Fibroblast of skin of scalp (primary cell): ENCODE measurements at regions not wholly inside any gene's neighbourhood (a gene's known extent, or its start where the extent isn't known, plus 50 kb on each side); places are given as distances from the start of the nearest gene placed in this dataset.

Source experiments
- DNase-seq: peaks from one replicate; pipeline ENCODE4 v3.0.0-alpha.2; 2013

- no peak for DNase-seq
Measured at GRCh38 chr2:173740639-173741038, 224.5 kb downstream of the SP3 start.

GRCh38 chr2:173741759-173742158, 223.4 kb downstream of the SP3 start:
- peak; percentile 31 for DNase-seq

GRCh38 chr2:173747035-173747434, 218.1 kb downstream of the SP3 start:
- DNase-seq: no peak

GRCh38 chr2:173749315-173749714, 215.9 kb downstream of the SP3 start:
- peak; percentile 38 for DNase-seq

- DNase-seq: peak; percentile 43
Measured at GRCh38 chr2:173750353-173750801, 214.8 kb downstream of the SP3 start.

- DNase-seq: no peak
Measured at GRCh38 chr2:173750831-173751230, 214.3 kb downstream of the SP3 start.

GRCh38 chr2:173751245-173751975, 213.8 kb downstream of the SP3 start:
- no peak for DNase-seq

GRCh38 chr2:173752152-173752551, 213.0 kb downstream of the SP3 start:
- peak; percentile 11 for DNase-seq

- DNase-seq: no peak
Measured at GRCh38 chr2:173753441-173753840, 211.7 kb downstream of the SP3 start.

GRCh38 chr2:173754165-173754564, 211.0 kb downstream of the SP3 start:
- DNase-seq: no peak

- DNase-seq: no peak
Measured at GRCh38 chr2:173754837-173755236, 210.3 kb downstream of the SP3 start.

- DNase-seq: no peak
Measured at GRCh38 chr2:173755798-173756197, 209.4 kb downstream of the SP3 start.

GRCh38 chr2:173759959-173760358, 205.2 kb downstream of the SP3 start:
- no peak for DNase-seq

- peak; percentile 49 for DNase-seq
Measured at GRCh38 chr2:173760553-173760952, 204.6 kb downstream of the SP3 start.

- no peak for DNase-seq
Measured at GRCh38 chr2:173761603-173762119, 203.5 kb downstream of the SP3 start.

- no peak for DNase-seq
Measured at GRCh38 chr2:173762221-173762620, 203.0 kb downstream of the SP3 start.

- no peak for DNase-seq
Measured at GRCh38 chr2:173762864-173763263, 202.3 kb downstream of the SP3 start.

- no peak for DNase-seq
Measured at GRCh38 chr2:173763641-173764040, 201.5 kb downstream of the SP3 start.

GRCh38 chr2:173764094-173764493, 201.1 kb downstream of the SP3 start:
- no peak for DNase-seq

GRCh38 chr2:173766537-173767289, 198.5 kb downstream of the SP3 start:
- DNase-seq: no peak

- DNase-seq: no peak
Measured at GRCh38 chr2:173770947-173771678, 194.1 kb downstream of the SP3 start.

- DNase-seq: no peak
Measured at GRCh38 chr2:173772205-173772604, 193.0 kb downstream of the SP3 start.

GRCh38 chr2:173773076-173773475, 192.1 kb downstream of the SP3 start:
- DNase-seq: no peak
